SK-N-SH (cell line): ENCODE measurements at regions not wholly inside any gene's neighbourhood (a gene's known extent, or its start where the extent isn't known, plus 50 kb on each side); places are given as distances from the start of the nearest gene placed in this dataset.

Source experiments
- CTCF ChIA-PET: fragments of 300-600, 350-600 bp; formaldehyde crosslinking; extraction: SDS; loops from one replicate; lab custom pipeline; 2021; lab: Yijun Ruan, JAX
- POLR2A ChIA-PET: fragments of 350-600 bp; sonication (Branson Sonifier 250); formaldehyde crosslinking; extraction: SDS; loops from one replicate; lab custom pipeline; 2020; ENCODE audit warnings: antibody characterized with exemption, inconsistent platforms; lab: Yijun Ruan, JAX
- DNase-seq: peaks from one replicate; pipeline ENCODE4 v3.0.0; 2012
- H2AFZ ChIP-seq: fragments of 200-600 bp; sonication (generic); 2 replicates; pipeline ENCODE4 v1.8.1; 2016; ENCODE audit warnings: antibody characterized with exemption, mild to moderate bottlenecking, low read depth
- H3F3A ChIP-seq: fragments of 200-600 bp; sonication (generic); replicated peaks from 2 replicates; pipeline ENCODE3; 2016; ENCODE audit warnings: antibody characterized with exemption, mild to moderate bottlenecking; ENCODE audit not compliant: insufficient read depth
- H3K27ac ChIP-seq, 2 experiments: fragments of 200-500 bp in 1 of 2; fragments of 200-600 bp in 1 of 2; sonication (Bioruptor generic) in 1 of 2; sonication (generic), shearing (Covaris generic) in 1 of 2; 2 replicates each; pipeline versions ENCODE4 v1.5.1 to v1.6.1; 2014 to 2016; ENCODE audit warnings: low read depth in 2 of 2, inconsistent platforms in 1 of 2, low read length in 1 of 2, mild to moderate bottlenecking in 1 of 2, mixed read lengths in 1 of 2
- H3K27me3 ChIP-seq: fragments of 200-600 bp; sonication (generic), shearing (Covaris generic); 2 replicates; pipeline ENCODE4 v1.6.1; 2016; ENCODE audit warnings: mixed run types; ENCODE audit not compliant: insufficient read depth
- H3K36me3 ChIP-seq, 2 experiments: fragments of 200-500 bp in 1 of 2; fragments of 200-600 bp in 1 of 2; sonication (Bioruptor generic) in 1 of 2; sonication (generic) in 1 of 2; replicated peaks in 1 of 2; 2 replicates each; pipeline versions ENCODE3 to v1.5.1; 2014 to 2016; ENCODE audit warnings: low read length in 1 of 2, mild to moderate bottlenecking in 1 of 2; ENCODE audit not compliant: insufficient read depth in 2 of 2, control insufficient read depth in 1 of 2
- H3K4me1 ChIP-seq, 2 experiments: fragments of 200-500 bp in 1 of 2; fragments of 200-600 bp in 1 of 2; sonication (Bioruptor generic) in 1 of 2; sonication (generic), shearing (Covaris generic) in 1 of 2; 2 replicates each; pipeline versions ENCODE4 v1.5.1 to v1.6.1; 2014 to 2016; ENCODE audit warnings: low read depth in 1 of 2, low read length in 1 of 2, mixed run types in 1 of 2; ENCODE audit not compliant: insufficient read depth in 2 of 2, control insufficient read depth in 1 of 2
- H3K4me2 ChIP-seq: fragments of 200-600 bp; sonication (generic), shearing (Covaris generic); 2 replicates; pipeline ENCODE4 v1.6.1; 2017; ENCODE audit warnings: mixed run types
- H3K4me3 ChIP-seq, 2 experiments: fragments of 200-500 bp in 1 of 2; fragments of 200-600 bp in 1 of 2; sonication (Bioruptor generic) in 1 of 2; sonication (generic), shearing (Covaris generic) in 1 of 2; 2 replicates each; pipeline versions ENCODE4 v1.5.1 to v1.8.1; 2014 to 2016; ENCODE audit warnings: low read depth in 2 of 2, inconsistent platforms in 1 of 2, low read length in 1 of 2, mild to moderate bottlenecking in 1 of 2, mixed read lengths in 1 of 2, moderate library complexity in 1 of 2
- H3K79me2 ChIP-seq: fragments of 200-600 bp; sonication (generic); 2 replicates; pipeline ENCODE4 v1.8.1; 2017; ENCODE audit warnings: mild to moderate bottlenecking; ENCODE audit not compliant: insufficient read depth
- H3K9ac ChIP-seq: fragments of 200-600 bp; sonication (generic); 2 replicates; pipeline ENCODE4 v1.6.1; 2017; ENCODE audit warnings: mixed run types
- H3K9me2 ChIP-seq: fragments of 200-600 bp; sonication (generic); 2 replicates; pipeline ENCODE4 v1.6.1; 2017; ENCODE audit warnings: mixed run types
- H3K9me3 ChIP-seq: fragments of 200-600 bp; sonication (generic); 2 replicates; pipeline ENCODE4 v1.6.1; 2017; ENCODE audit warnings: mixed run types, mild to moderate bottlenecking, moderate library complexity
- H4K20me1 ChIP-seq: fragments of 200-600 bp; sonication (generic); 2 replicates; pipeline ENCODE4 v1.6.1; 2017; ENCODE audit warnings: mild to moderate bottlenecking, mixed run types; ENCODE audit not compliant: insufficient read depth
- EZH2phosphoT487 ChIP-seq: fragments of 200-600 bp; sonication (generic); IDR thresholded peaks from 2 replicates; pipeline ENCODE4 v1.6.1; 2017; ENCODE audit warnings: low read depth, mixed run types, mild to moderate bottlenecking, antibody characterized with exemption, moderate library complexity, borderline replicate concordance
- FOSL2 ChIP-seq: IDR thresholded peaks from 2 replicates; pipeline ENCODE4 v1.4.0; 2012; ENCODE audit warnings: low read depth, mild to moderate bottlenecking, moderate library complexity, borderline replicate concordance
- FOXJ3 ChIP-seq: sonication (generic); formaldehyde crosslinking; IDR thresholded peaks from 2 replicates; pipeline ENCODE4 v1.5.1; 2020; ENCODE audit warnings: mild to moderate bottlenecking, missing genetic modification reagents
- FOXM1 ChIP-seq: IDR thresholded peaks from 2 replicates; pipeline ENCODE4 v1.4.0; 2012; ENCODE audit warnings: low read depth, mild to moderate bottlenecking
- GATA2 ChIP-seq: sonication (generic); formaldehyde crosslinking; IDR thresholded peaks from 2 replicates; pipeline ENCODE4 v1.5.0; 2020; ENCODE audit warnings: mild to moderate bottlenecking, missing genetic modification reagents
- JUND ChIP-seq: IDR thresholded peaks from 2 replicates; pipeline ENCODE4 v1.4.0; 2012
- MEF2A ChIP-seq: IDR thresholded peaks from 2 replicates; pipeline ENCODE4 v1.4.0; 2012; ENCODE audit warnings: low read depth, borderline replicate concordance
- NFIC ChIP-seq: IDR thresholded peaks from 2 replicates; pipeline ENCODE4 v1.4.0; 2012; ENCODE audit warnings: borderline replicate concordance
- NRF1 ChIP-seq: IDR thresholded peaks from 2 replicates; pipeline ENCODE4 v1.6.1; 2012; ENCODE audit warnings: low read depth, mild to moderate bottlenecking, low read length
- RAD21 ChIP-seq: IDR thresholded peaks from 2 replicates; pipeline ENCODE4 v1.6.1; 2012; ENCODE audit warnings: mild to moderate bottlenecking, low read length
- RFX5 ChIP-seq: IDR thresholded peaks from 2 replicates; pipeline ENCODE4 v1.6.1; 2012; ENCODE audit warnings: mild to moderate bottlenecking, improper control_type of control experiment, low read length
- RXRA ChIP-seq: IDR thresholded peaks from 2 replicates; pipeline ENCODE4 v1.4.0; 2012; ENCODE audit warnings: low read depth, mild to moderate bottlenecking, borderline replicate concordance
- SIN3A ChIP-seq: IDR thresholded peaks from 2 replicates; pipeline ENCODE4 v1.6.1; 2012; ENCODE audit warnings: low read depth, mild to moderate bottlenecking, low read length, moderate library complexity, borderline replicate concordance
- TCF12 ChIP-seq: IDR thresholded peaks from 2 replicates; pipeline ENCODE4 v1.4.0; 2012
- WGBS: methylation state at CpG from one replicate; pipeline ENCODE4 v1.1.6; 2017; ENCODE audit warnings: low lambda C conversion rate; 5-methylcytosine and 5-hydroxymethylcytosine counted together
- TF ChIP-seq, protein P1 (sequence below): IDR thresholded peaks from 2 replicates; pipeline ENCODE4 v1.6.1; 2012; ENCODE audit warnings: mild to moderate bottlenecking, low read depth, low read length, moderate library complexity
- TF ChIP-seq, protein P2 (sequence below): fragments of 150-350 bp; IDR thresholded peaks from 2 replicates; pipeline ENCODE4 v1.6.1; 2016; ENCODE audit warnings: mild to moderate bottlenecking, low read depth, low read length

DNA sequence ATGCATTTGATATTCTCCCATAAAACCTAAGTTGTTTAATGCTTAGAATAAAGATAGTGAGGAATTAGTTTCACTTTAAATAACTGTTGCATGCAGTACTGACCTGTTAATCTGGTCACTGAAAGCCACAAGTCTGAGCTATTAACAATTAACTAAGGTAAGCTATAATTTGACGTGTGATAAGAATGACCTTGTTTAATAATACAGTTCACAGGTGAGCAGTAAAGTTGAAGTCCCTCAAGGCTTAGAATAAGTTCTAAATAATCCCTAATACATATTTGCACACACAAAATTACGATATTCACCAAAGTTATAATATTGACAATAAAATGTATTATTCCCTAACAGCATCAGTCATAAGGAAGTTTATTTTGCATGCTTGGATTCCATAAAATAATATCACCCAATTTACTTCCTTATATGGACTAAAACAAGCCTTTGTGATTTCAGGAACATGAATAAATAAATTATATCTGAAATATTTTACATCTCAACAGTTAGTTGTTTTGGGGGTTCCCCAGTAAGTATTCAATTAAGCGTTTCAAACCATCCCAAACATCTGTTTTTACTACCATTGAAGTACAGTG lies 70.6 kb upstream of the CHRM3 start:
- CTCF ChIA-PET = no interaction called here
- H3K4me2 ChIP-seq = no peak overlapping the region

DNA sequence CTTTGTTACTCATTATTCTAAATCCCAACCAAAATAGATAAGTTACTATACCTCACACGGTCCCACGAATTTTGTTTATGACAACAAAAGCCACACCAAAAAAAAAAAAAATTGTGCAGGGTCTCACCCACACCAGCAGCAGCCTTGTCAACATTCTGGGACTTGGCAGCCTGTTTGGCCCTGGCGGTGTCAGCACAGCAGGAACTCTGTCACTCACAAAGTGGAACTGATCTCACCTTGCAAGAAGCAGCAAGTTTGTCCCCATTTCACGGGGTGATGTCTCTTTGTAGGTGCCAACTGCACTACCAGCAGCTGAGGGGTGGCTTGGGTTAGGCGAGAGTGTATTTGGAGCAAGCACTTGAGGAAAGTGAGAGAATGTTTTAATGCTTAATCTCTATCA lies 75.0 kb upstream of the CHRM3 start:
- CTCF ChIA-PET = interaction anchor here (1.0 kb wide), 1 partner anchor 11 kb away, joined by 3 read pairs; no protein-coding TSS in a partner anchor

More for the DNA sequence above, 70.6 kb upstream of the CHRM3 start:
- no peak for TF ChIP-seq GATA2 (CRISPR knock-in tag)
- no peak for TF ChIP-seq RFX5
- TF ChIP-seq, protein P1, sequence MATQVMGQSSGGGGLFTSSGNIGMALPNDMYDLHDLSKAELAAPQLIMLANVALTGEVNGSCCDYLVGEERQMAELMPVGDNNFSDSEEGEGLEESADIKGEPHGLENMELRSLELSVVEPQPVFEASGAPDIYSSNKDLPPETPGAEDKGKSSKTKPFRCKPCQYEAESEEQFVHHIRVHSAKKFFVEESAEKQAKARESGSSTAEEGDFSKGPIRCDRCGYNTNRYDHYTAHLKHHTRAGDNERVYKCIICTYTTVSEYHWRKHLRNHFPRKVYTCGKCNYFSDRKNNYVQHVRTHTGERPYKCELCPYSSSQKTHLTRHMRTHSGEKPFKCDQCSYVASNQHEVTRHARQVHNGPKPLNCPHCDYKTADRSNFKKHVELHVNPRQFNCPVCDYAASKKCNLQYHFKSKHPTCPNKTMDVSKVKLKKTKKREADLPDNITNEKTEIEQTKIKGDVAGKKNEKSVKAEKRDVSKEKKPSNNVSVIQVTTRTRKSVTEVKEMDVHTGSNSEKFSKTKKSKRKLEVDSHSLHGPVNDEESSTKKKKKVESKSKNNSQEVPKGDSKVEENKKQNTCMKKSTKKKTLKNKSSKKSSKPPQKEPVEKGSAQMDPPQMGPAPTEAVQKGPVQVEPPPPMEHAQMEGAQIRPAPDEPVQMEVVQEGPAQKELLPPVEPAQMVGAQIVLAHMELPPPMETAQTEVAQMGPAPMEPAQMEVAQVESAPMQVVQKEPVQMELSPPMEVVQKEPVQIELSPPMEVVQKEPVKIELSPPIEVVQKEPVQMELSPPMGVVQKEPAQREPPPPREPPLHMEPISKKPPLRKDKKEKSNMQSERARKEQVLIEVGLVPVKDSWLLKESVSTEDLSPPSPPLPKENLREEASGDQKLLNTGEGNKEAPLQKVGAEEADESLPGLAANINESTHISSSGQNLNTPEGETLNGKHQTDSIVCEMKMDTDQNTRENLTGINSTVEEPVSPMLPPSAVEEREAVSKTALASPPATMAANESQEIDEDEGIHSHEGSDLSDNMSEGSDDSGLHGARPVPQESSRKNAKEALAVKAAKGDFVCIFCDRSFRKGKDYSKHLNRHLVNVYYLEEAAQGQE = no peak
- no peak for TF ChIP-seq RXRA
- no peak for TF ChIP-seq NFIC
- TF ChIP-seq NRF1 = no peak
- TF ChIP-seq, all 33 proteins: peak for 0
- Histone ChIP-seq H3K9me2 (no peaks in the 10 kb centered on the region), H3F3A (no peaks in the 10 kb centered on the region), H2AFZ (no peak overlapping the region), H3K27me3 (no peaks in the 10 kb centered on the region), H3K27ac (no peak overlapping the region), H3K4me3 (no peak overlapping the region), H3K79me2 (no peaks in the 10 kb centered on the region), H3K36me3 (no peaks in the 10 kb centered on the region), H4K20me1 (no peaks in the 10 kb centered on the region), H3K9me3 (no peaks in the 10 kb centered on the region), H3K4me1 (no peaks in the 10 kb centered on the region), H3K9ac (no peak overlapping the region)
- no peak for DNase-seq
- WGBS = 43% methylated on average over 3 of the region's 3 CpGs
- POLR2A ChIA-PET = no interaction called here

More for the DNA sequence above, 75.0 kb upstream of the CHRM3 start:
- WGBS = 20% methylated on average over 5 of the region's 5 CpGs
- H2AFZ ChIP-seq = no peak overlapping the region
- no peak overlapping the region for H3K27ac ChIP-seq
- H3K9me3 ChIP-seq = no peaks in the 10 kb centered on the region
- H3K4me3 ChIP-seq = no peak overlapping the region
- no peaks in the 10 kb centered on the region for H3K27me3 ChIP-seq
- H3K9me2 ChIP-seq = no peaks in the 10 kb centered on the region
- no peaks in the 10 kb centered on the region for H3K36me3 ChIP-seq
- peaks cover 0 to 2% of the 10 kb centered on the region in 2 experiments; a peak in 1 of 4 replicates for H3K4me1 ChIP-seq
- POLR2A ChIA-PET = no interaction called here
- no peak overlapping the region for H3K9ac ChIP-seq
- DNase-seq = no peak
- TF ChIP-seq TCF12 = no peak
- TF ChIP-seq FOSL2 = no peak
- no peak for TF ChIP-seq SIN3A
- TF ChIP-seq RAD21 = no peak
- no peak for TF ChIP-seq RFX5
- no peak for TF ChIP-seq FOXM1
- TF ChIP-seq EZH2phosphoT487 = no peak
- no peak for TF ChIP-seq JUND
- TF ChIP-seq, protein P2, sequence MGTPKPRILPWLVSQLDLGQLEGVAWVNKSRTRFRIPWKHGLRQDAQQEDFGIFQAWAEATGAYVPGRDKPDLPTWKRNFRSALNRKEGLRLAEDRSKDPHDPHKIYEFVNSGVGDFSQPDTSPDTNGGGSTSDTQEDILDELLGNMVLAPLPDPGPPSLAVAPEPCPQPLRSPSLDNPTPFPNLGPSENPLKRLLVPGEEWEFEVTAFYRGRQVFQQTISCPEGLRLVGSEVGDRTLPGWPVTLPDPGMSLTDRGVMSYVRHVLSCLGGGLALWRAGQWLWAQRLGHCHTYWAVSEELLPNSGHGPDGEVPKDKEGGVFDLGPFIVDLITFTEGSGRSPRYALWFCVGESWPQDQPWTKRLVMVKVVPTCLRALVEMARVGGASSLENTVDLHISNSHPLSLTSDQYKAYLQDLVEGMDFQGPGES = no peak
- no peak for TF ChIP-seq MEF2A
- no peak for TF ChIP-seq FOXJ3
- no peaks in the 10 kb centered on the region for H4K20me1 ChIP-seq
- H3K4me2 ChIP-seq = no peak overlapping the region
- H3F3A ChIP-seq = no peaks in the 10 kb centered on the region
- H3K79me2 ChIP-seq = no peaks in the 10 kb centered on the region
